ENCODE measurements at regions not wholly inside any gene's neighbourhood (a gene's known extent, or its start where the extent isn't known, plus 50 kb on each side); places are given as distances from the start of the nearest gene placed in this dataset.

DNA sequence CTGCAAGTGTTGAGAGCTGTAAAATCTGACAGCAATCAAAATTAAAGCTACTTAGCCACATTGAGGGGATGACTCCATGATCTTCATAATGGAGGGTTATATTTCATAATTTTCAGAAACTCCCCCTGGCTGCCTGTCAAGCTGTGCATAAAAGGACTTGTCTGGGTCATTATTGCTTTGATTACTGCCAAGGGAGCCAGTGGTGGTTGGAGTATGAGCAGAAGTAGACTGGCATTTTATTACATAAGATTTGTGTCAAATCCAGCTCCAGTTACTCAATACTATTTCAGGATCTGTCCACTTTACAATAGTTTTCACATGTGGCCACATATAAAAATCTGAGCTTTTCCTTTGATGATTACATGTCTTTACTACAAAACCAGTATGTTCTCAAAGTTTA, 108.9 kb upstream of the SLC5A12 start:
- TF ChIP-seq POLR2AphosphoS5 (IDR thresholded peaks at IDR 0.05; ENCODE audit: low read depth, low read length) (no peak), TAF1 (IDR thresholded peaks at IDR 0.05; ENCODE audit: borderline replicate concordance, insufficient read depth, low read length) (no peak)
- TF ChIP-seq, protein P1, sequence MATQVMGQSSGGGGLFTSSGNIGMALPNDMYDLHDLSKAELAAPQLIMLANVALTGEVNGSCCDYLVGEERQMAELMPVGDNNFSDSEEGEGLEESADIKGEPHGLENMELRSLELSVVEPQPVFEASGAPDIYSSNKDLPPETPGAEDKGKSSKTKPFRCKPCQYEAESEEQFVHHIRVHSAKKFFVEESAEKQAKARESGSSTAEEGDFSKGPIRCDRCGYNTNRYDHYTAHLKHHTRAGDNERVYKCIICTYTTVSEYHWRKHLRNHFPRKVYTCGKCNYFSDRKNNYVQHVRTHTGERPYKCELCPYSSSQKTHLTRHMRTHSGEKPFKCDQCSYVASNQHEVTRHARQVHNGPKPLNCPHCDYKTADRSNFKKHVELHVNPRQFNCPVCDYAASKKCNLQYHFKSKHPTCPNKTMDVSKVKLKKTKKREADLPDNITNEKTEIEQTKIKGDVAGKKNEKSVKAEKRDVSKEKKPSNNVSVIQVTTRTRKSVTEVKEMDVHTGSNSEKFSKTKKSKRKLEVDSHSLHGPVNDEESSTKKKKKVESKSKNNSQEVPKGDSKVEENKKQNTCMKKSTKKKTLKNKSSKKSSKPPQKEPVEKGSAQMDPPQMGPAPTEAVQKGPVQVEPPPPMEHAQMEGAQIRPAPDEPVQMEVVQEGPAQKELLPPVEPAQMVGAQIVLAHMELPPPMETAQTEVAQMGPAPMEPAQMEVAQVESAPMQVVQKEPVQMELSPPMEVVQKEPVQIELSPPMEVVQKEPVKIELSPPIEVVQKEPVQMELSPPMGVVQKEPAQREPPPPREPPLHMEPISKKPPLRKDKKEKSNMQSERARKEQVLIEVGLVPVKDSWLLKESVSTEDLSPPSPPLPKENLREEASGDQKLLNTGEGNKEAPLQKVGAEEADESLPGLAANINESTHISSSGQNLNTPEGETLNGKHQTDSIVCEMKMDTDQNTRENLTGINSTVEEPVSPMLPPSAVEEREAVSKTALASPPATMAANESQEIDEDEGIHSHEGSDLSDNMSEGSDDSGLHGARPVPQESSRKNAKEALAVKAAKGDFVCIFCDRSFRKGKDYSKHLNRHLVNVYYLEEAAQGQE (IDR thresholded peaks at IDR 0.05; ENCODE audit: insufficient read depth in 1 of 2, low read depth in 2 of 2, low read length in 2 of 2), result no peak
